SK-N-SH treated with all-trans-retinoic acid at 6 μM for 48 hours (cell line): ENCODE measurements at regions not wholly inside any gene's neighbourhood (a gene's known extent, or its start where the extent isn't known, plus 50 kb on each side); places are given as distances from the start of the nearest gene placed in this dataset.

Source experiments
- ATAC-seq: fragments of 200-7000 bp; cut with Tn5 transposase; 3 replicates; pipeline ENCODE4 v1.9.1; 2020; ENCODE audit warnings: mild to moderate bottlenecking, moderate library complexity
- ARNTL ChIP-seq: fragments of 450-650 bp; formaldehyde crosslinking; IDR thresholded peaks from 2 replicates; pipeline ENCODE4 v1.5.0; 2020; ENCODE audit warnings: low read depth, mild to moderate bottlenecking, moderate library complexity, borderline replicate concordance
- BACH2 ChIP-seq: fragments of 250-450 bp; sonication (Bioruptor Pico); IDR thresholded peaks from 2 replicates; pipeline ENCODE4 v1.9.0; 2021; ENCODE audit warnings: mild to moderate bottlenecking, borderline replicate concordance
- CSDC2 ChIP-seq: fragments of 250-450 bp; sonication (Bioruptor Pico); IDR thresholded peaks from 2 replicates; pipeline ENCODE4 v1.5.0; 2020; ENCODE audit warnings: mild to moderate bottlenecking, moderate library complexity
- GLIS3 ChIP-seq: fragments of 250-450 bp; sonication (Bioruptor Pico); IDR thresholded peaks from 2 replicates; pipeline ENCODE4 v1.5.0; 2020; ENCODE audit warnings: mild to moderate bottlenecking, moderate library complexity
- ISL1 ChIP-seq: fragments of 250-450 bp; sonication (Bioruptor Pico); IDR thresholded peaks from 2 replicates; pipeline ENCODE4 v2.1.2; 2022; ENCODE audit warnings: mild to moderate bottlenecking, moderate library complexity
- OSR1 ChIP-seq: fragments of 250-450 bp; sonication (Bioruptor Pico); IDR thresholded peaks from 2 replicates; pipeline ENCODE4 v1.8.0; 2022; ENCODE audit warnings: moderate library complexity, mild to moderate bottlenecking, inconsistent platforms
- PPARA ChIP-seq: fragments of 250-450 bp; sonication (Bioruptor Pico); IDR thresholded peaks from 2 replicates; pipeline ENCODE4 v1.5.0; 2020; ENCODE audit warnings: mild to moderate bottlenecking, borderline replicate concordance
- TCF4 ChIP-seq: fragments of 250-450 bp; sonication (Bioruptor Pico); IDR thresholded peaks from 2 replicates; pipeline ENCODE4 v1.8.0; 2021; ENCODE audit warnings: mild to moderate bottlenecking, moderate library complexity, borderline replicate concordance
- ZC3H10 ChIP-seq: fragments of 250-450 bp; sonication (Bioruptor Pico); IDR thresholded peaks from 2 replicates; pipeline ENCODE4 v1.5.1; 2021; ENCODE audit warnings: mild to moderate bottlenecking, moderate library complexity
- ZFP3 ChIP-seq: fragments of 250-450 bp; sonication (Bioruptor Pico); IDR thresholded peaks from 2 replicates; pipeline ENCODE4 v1.5.0; 2020; ENCODE audit warnings: mild to moderate bottlenecking, moderate library complexity
- ZFP30 ChIP-seq: fragments of 450-650 bp; formaldehyde crosslinking; IDR thresholded peaks from 2 replicates; pipeline ENCODE4 v1.5.0; 2022; ENCODE audit warnings: mild to moderate bottlenecking, moderate library complexity
- ZNF565 ChIP-seq: fragments of 450-650 bp; formaldehyde crosslinking; conservative IDR thresholded peaks from 2 replicates; pipeline ENCODE4 v1.5.0; 2020; ENCODE audit warnings: low read depth, mild to moderate bottlenecking, moderate library complexity
- ZNF70 ChIP-seq: fragments of 450-650 bp; formaldehyde crosslinking; IDR thresholded peaks from 2 replicates; pipeline ENCODE4 v1.5.0; 2020; ENCODE audit warnings: mild to moderate bottlenecking, moderate library complexity
- ZNF8 ChIP-seq: fragments of 450-650 bp; formaldehyde crosslinking; IDR thresholded peaks from 2 replicates; pipeline ENCODE4 v1.5.0; 2020; ENCODE audit warnings: mild to moderate bottlenecking, moderate library complexity
- TF ChIP-seq, protein P1 (sequence below): fragments of 250-450 bp; sonication (Bioruptor Pico); IDR thresholded peaks from 2 replicates; pipeline ENCODE4 v1.5.0; 2020; ENCODE audit warnings: mild to moderate bottlenecking, moderate library complexity
- TF ChIP-seq, protein P2 (sequence below): fragments of 250-450 bp; sonication (Bioruptor Pico); IDR thresholded peaks from 2 replicates; pipeline ENCODE4 v1.5.1; 2020; ENCODE audit warnings: low read depth, mild to moderate bottlenecking, moderate library complexity
- TF ChIP-seq, protein P3 (sequence below): fragments of 250-450 bp; sonication (Bioruptor Pico); IDR thresholded peaks from 2 replicates; pipeline ENCODE4 v1.5.1; 2021; ENCODE audit warnings: mild to moderate bottlenecking, moderate library complexity

DNA sequence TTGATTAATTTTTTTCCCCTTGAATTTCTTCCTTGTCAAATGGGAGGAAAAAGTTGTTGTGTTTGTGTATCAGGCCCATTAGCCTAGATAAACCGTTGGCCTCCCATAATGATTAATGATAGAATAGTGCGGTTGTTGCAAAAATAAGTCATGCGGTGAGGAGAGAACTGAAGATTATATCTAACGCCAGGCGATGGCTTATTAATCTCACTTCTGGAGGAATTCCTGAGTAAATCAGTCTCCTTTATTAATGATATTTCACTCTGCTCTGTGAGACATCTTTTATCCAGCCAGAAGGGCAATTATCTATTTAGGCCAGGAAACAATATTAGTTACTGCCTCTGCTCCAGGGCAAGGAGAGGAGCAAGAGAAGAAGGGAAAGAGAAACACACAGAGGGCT is 107.3 kb downstream of the IRX5 start:
- no peak for TF ChIP-seq ZFP3 (CRISPR knock-in tag)
- TF ChIP-seq, protein P1, sequence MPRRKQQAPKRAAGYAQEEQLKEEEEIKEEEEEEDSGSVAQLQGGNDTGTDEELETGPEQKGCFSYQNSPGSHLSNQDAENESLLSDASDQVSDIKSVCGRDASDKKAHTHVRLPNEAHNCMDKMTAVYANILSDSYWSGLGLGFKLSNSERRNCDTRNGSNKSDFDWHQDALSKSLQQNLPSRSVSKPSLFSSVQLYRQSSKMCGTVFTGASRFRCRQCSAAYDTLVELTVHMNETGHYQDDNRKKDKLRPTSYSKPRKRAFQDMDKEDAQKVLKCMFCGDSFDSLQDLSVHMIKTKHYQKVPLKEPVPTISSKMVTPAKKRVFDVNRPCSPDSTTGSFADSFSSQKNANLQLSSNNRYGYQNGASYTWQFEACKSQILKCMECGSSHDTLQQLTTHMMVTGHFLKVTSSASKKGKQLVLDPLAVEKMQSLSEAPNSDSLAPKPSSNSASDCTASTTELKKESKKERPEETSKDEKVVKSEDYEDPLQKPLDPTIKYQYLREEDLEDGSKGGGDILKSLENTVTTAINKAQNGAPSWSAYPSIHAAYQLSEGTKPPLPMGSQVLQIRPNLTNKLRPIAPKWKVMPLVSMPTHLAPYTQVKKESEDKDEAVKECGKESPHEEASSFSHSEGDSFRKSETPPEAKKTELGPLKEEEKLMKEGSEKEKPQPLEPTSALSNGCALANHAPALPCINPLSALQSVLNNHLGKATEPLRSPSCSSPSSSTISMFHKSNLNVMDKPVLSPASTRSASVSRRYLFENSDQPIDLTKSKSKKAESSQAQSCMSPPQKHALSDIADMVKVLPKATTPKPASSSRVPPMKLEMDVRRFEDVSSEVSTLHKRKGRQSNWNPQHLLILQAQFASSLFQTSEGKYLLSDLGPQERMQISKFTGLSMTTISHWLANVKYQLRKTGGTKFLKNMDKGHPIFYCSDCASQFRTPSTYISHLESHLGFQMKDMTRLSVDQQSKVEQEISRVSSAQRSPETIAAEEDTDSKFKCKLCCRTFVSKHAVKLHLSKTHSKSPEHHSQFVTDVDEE (CRISPR knock-in tag): no peak
- TF ChIP-seq ISL1 (CRISPR knock-in tag): peak; percentile 33; the same call in 1 of the 2 replicates
- TF ChIP-seq, protein P2, sequence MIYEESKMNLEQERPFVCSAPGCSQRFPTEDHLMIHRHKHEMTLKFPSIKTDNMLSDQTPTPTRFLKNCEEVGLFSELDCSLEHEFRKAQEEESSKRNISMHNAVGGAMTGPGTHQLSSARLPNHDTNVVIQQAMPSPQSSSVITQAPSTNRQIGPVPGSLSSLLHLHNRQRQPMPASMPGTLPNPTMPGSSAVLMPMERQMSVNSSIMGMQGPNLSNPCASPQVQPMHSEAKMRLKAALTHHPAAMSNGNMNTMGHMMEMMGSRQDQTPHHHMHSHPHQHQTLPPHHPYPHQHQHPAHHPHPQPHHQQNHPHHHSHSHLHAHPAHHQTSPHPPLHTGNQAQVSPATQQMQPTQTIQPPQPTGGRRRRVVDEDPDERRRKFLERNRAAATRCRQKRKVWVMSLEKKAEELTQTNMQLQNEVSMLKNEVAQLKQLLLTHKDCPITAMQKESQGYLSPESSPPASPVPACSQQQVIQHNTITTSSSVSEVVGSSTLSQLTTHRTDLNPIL (CRISPR knock-in tag): no peak
- TF ChIP-seq TCF4 (CRISPR knock-in tag): 0 out of 2 replicates have a peak, but pooled peaks have one; percentile 46
- TF ChIP-seq ZC3H10 (CRISPR knock-in tag): no peak
- no peak for ATAC-seq

DNA sequence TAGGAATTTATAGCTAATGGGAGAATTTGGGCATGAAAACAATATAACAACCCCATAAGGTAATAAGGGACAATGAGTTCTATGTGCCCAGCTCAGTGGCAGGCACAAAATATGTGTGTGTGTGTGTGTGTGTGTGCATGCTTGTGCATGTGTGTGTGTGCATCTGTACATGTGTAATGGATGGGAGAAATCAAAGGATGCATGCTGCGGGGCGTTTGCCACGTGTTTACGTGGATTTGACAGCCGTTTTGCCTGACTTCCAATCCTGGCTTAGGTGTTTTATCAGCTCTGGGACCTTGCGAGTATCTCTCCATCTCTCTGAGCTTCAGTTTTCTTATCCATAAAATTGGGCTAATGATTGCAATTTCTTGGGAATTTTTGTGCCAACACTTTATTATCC is 108.4 kb downstream of the IRX5 start:
- TF ChIP-seq ARNTL: no peak

DNA sequence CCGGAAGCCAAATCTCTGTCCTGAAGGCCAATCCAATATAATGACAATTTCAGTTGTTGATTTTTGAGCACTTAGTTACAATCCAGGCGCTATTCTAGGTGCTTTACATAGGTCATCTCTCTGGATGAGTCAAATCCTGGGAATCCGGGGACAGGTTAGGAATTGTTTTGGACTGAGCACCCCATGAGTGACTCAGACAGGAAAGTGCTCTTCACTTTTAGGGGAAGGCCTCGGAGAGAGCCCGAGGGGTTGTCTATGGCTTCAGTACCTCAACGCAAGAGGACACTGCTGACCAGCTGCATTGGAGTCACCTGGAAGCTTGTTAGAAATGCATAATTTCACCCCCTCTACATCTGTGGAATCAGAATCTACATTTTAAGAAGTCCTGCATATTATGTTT is 108.8 kb downstream of the IRX5 start:
- TF ChIP-seq ZNF8 (CRISPR knock-in tag) (no peak), BACH2 (no peak), ZFP3 (CRISPR knock-in tag) (no peak), ARNTL (no peak), ZNF70 (CRISPR knock-in tag) (no peak), TCF4 (CRISPR knock-in tag) (no peak), ZC3H10 (CRISPR knock-in tag) (no peak), CSDC2 (CRISPR knock-in tag) (no peak), ZNF565 (no peak), OSR1 (no peak), GLIS3 (CRISPR knock-in tag) (no peak)
- TF ChIP-seq, protein P3, sequence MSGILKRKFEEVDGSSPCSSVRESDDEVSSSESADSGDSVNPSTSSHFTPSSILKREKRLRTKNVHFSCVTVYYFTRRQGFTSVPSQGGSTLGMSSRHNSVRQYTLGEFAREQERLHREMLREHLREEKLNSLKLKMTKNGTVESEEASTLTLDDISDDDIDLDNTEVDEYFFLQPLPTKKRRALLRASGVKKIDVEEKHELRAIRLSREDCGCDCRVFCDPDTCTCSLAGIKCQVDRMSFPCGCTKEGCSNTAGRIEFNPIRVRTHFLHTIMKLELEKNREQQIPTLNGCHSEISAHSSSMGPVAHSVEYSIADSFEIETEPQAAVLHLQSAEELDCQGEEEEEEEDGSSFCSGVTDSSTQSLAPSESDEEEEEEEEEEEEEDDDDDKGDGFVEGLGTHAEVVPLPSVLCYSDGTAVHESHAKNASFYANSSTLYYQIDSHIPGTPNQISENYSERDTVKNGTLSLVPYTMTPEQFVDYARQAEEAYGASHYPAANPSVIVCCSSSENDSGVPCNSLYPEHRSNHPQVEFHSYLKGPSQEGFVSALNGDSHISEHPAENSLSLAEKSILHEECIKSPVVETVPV (CRISPR knock-in tag): no peak
- ATAC-seq: no peak

More for the DNA sequence above, 108.4 kb downstream of the IRX5 start:
- no peak for ATAC-seq

DNA sequence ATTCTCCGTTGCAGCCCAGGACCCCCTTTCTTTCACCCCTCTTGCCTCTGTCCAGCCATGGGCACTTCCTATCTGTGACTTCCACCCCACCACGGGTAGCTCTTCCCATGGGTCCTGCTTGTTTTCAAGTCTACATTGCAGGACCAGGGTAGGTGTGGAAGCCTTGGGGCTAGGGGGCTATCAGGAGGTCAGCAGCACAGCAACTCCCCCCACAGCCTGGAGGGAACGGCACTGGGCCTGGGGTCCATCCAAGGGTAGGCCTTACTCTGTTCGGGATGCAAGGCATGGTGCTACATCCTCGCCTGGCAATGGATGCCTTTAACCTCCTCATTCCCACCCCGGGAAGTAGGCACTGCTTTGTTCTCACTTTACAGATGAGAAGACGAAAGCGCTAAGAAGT is 109.3 kb downstream of the IRX5 start:
- ATAC-seq: no peak
- TF ChIP-seq ZFP3 (CRISPR knock-in tag): no peak
- TF ChIP-seq, protein P1 (CRISPR knock-in tag): no peak
- TF ChIP-seq CSDC2 (CRISPR knock-in tag): no peak
- TF ChIP-seq ZC3H10 (CRISPR knock-in tag): no peak
- no peak for TF ChIP-seq TCF4 (CRISPR knock-in tag)
- TF ChIP-seq ZNF565: no peak
- TF ChIP-seq, protein P2 (CRISPR knock-in tag): no peak
- no peak for TF ChIP-seq ZNF70 (CRISPR knock-in tag)
- TF ChIP-seq ZFP30 (CRISPR knock-in tag): no peak
- no peak for TF ChIP-seq PPARA (CRISPR knock-in tag)
- TF ChIP-seq ISL1 (CRISPR knock-in tag): no peak
- TF ChIP-seq, all 23 proteins: peak for 0
